Trophoblast cell (in vitro differentiated cells and primary cell): ENCODE measurements at regions not wholly inside any gene's neighbourhood (a gene's known extent, or its start where the extent isn't known, plus 50 kb on each side); places are given as distances from the start of the nearest gene placed in this dataset.

Source experiments
- DNase-seq, 2 donors: peaks; one replicate each; pipeline ENCODE4 v3.0.0-alpha.2; 2016
- H2AFZ ChIP-seq: 2 replicates; pipeline ENCODE4 v1.6.1; 2013; ENCODE audit warnings: low read length, moderate library complexity, mild to moderate bottlenecking; ENCODE audit not compliant: insufficient read depth, poor library complexity
- H2AK5ac ChIP-seq: 2 replicates; pipeline ENCODE4 v1.6.1; 2013; ENCODE audit warnings: mild to moderate bottlenecking, low read length
- H2BK120ac ChIP-seq: 2 replicates; pipeline ENCODE4 v1.6.1; 2013; ENCODE audit warnings: low read length, mild to moderate bottlenecking, moderate library complexity; ENCODE audit not compliant: insufficient read depth, poor library complexity
- H2BK12ac ChIP-seq: 2 replicates; pipeline ENCODE4 v1.6.1; 2013; ENCODE audit warnings: mild to moderate bottlenecking, low read length, moderate library complexity
- H2BK5ac ChIP-seq: 2 replicates; pipeline ENCODE4 v1.6.1; 2013; ENCODE audit warnings: low read length, low read depth, moderate library complexity, mild to moderate bottlenecking; ENCODE audit not compliant: poor library complexity
- H3K14ac ChIP-seq: 2 replicates; pipeline ENCODE4 v1.6.1; 2013; ENCODE audit warnings: mild to moderate bottlenecking, low read length
- H3K18ac ChIP-seq: 2 replicates; pipeline ENCODE4 v1.6.1; 2013; ENCODE audit warnings: mild to moderate bottlenecking, low read length
- H3K23ac ChIP-seq: 2 replicates; pipeline ENCODE4 v1.6.1; 2013; ENCODE audit warnings: low read length
- H3K27ac ChIP-seq: 2 replicates; pipeline ENCODE4 v1.5.1; 2013; ENCODE audit warnings: low read depth, mild to moderate bottlenecking, inconsistent platforms, low read length, moderate library complexity
- H3K27me3 ChIP-seq: 2 replicates; pipeline ENCODE4 v1.6.1; 2013; ENCODE audit warnings: inconsistent platforms, mild to moderate bottlenecking, low read length, moderate library complexity; ENCODE audit not compliant: insufficient read depth
- H3K36me3 ChIP-seq, 2 experiments: 1 replicate in 1 of 2; 2 replicates in 1 of 2; pipeline ENCODE4 v1.6.1; 2013; ENCODE audit warnings: low read length in 2 of 2, mild to moderate bottlenecking in 2 of 2, moderate library complexity in 1 of 2; ENCODE audit not compliant: insufficient read depth in 2 of 2, control insufficient read depth in 1 of 2
- H3K4ac ChIP-seq: 2 replicates; pipeline ENCODE4 v1.6.1; 2013; ENCODE audit warnings: low read depth, mild to moderate bottlenecking, low read length, moderate library complexity
- H3K4me1 ChIP-seq, 2 experiments: 1 replicate in 1 of 2; 2 replicates in 1 of 2; pipeline ENCODE4 v1.6.1; 2013; ENCODE audit warnings: low read length in 2 of 2, mild to moderate bottlenecking in 2 of 2, moderate library complexity in 1 of 2; ENCODE audit not compliant: insufficient read depth in 2 of 2, control insufficient read depth in 1 of 2
- H3K4me2 ChIP-seq: 2 replicates; pipeline ENCODE4 v1.6.1; 2013; ENCODE audit warnings: inconsistent platforms, mild to moderate bottlenecking, low read length, moderate library complexity
- H3K4me3 ChIP-seq: 2 replicates; pipeline ENCODE4 v1.5.1; 2013; ENCODE audit warnings: mild to moderate bottlenecking, low read depth, low read length, inconsistent platforms
- H3K79me1 ChIP-seq: one replicate; pipeline ENCODE4 v1.6.1; 2013; ENCODE audit warnings: low read length
- H3K79me2 ChIP-seq: 2 replicates; pipeline ENCODE4 v1.6.1; 2013; ENCODE audit warnings: low read length, mild to moderate bottlenecking; ENCODE audit not compliant: control insufficient read depth, insufficient read depth, poor library complexity
- H3K9ac ChIP-seq: 2 replicates; pipeline ENCODE4 v1.6.1; 2013; ENCODE audit warnings: mild to moderate bottlenecking, low read length
- H3K9me3 ChIP-seq: 2 replicates; pipeline ENCODE4 v1.6.1; 2013; ENCODE audit warnings: low read depth, mild to moderate bottlenecking, control low read depth, inconsistent platforms, low read length; ENCODE audit not compliant: insufficient read depth
- H4K12ac ChIP-seq: 2 replicates; pipeline ENCODE4 v1.6.1; 2013; ENCODE audit warnings: low read depth, mild to moderate bottlenecking, low read length, moderate library complexity
- H4K8ac ChIP-seq: 2 replicates; pipeline ENCODE4 v1.6.1; 2013; ENCODE audit warnings: low read depth, mild to moderate bottlenecking, low read length, moderate library complexity
- H4K91ac ChIP-seq: one replicate; pipeline ENCODE4 v1.6.1; 2013; ENCODE audit warnings: low read depth, mild to moderate bottlenecking, low read length, moderate library complexity
- WGBS: extraction: QIAGEN DNeasy Blood & Tissue Kit; methylation state at CpG from one replicate; pipeline ENCODE4 v1.1.7; 2013; ENCODE audit warnings: missing lambda C conversion rate; ENCODE audit not compliant: insufficient read length, insufficient coverage; ENCODE audit errors: extremely low coverage; 5-methylcytosine and 5-hydroxymethylcytosine counted together

GRCh38 chr12:104844123-104844522 is 114.0 kb downstream of the SLC41A2 start:
- no peak overlapping the region for H3K18ac ChIP-seq
- H2BK12ac ChIP-seq, result no peak overlapping the region
- H2BK120ac ChIP-seq, result no peak overlapping the region
- no peaks in the 10 kb centered on the region for H3K9me3 ChIP-seq
- no peaks in the 10 kb centered on the region for H3K4me1 ChIP-seq
- no peaks in the 10 kb centered on the region for H3K79me1 ChIP-seq
- no peak overlapping the region for H3K14ac ChIP-seq
- H3K4me3 ChIP-seq, result no peak overlapping the region
- no CpG with 5 or more reads among the region's 1 CpG for WGBS
- H2AFZ ChIP-seq, result no peak overlapping the region
- no peak overlapping the region for H4K91ac ChIP-seq
- no peak overlapping the region for H3K4me2 ChIP-seq
- H4K12ac ChIP-seq, result no peak overlapping the region
- H3K79me2 ChIP-seq, result no peaks in the 10 kb centered on the region
- H3K27ac ChIP-seq, result no peak overlapping the region
- H3K27me3 ChIP-seq, result no peaks in the 10 kb centered on the region
- H3K4ac ChIP-seq, result no peak overlapping the region
- no peak for DNase-seq
- no peak overlapping the region for H2AK5ac ChIP-seq
- H3K23ac ChIP-seq, result no peak overlapping the region
- H2BK5ac ChIP-seq, result no peak overlapping the region
- peaks cover 0 to 1% of the 10 kb centered on the region in 2 experiments for H3K36me3 ChIP-seq
- H3K9ac ChIP-seq, result no peak overlapping the region
- no peak overlapping the region for H4K8ac ChIP-seq

- Histone ChIP-seq H2BK120ac (no peak overlapping the region), H2AK5ac (no peak overlapping the region), H3K79me2 (no peaks in the 10 kb centered on the region), H3K9me3 (no peaks in the 10 kb centered on the region), H3K27ac (no peak overlapping the region), H3K36me3 (no peaks in the 10 kb centered on the region), H4K91ac (no peak overlapping the region), H3K14ac (no peak overlapping the region), H3K27me3 (no peaks in the 10 kb centered on the region), H3K23ac (no peak overlapping the region), H3K79me1 (no peaks in the 10 kb centered on the region), H2BK12ac (no peak overlapping the region), H3K4me2 (no peak overlapping the region), H4K8ac (no peak overlapping the region), H3K4me1 (no peaks in the 10 kb centered on the region), H3K4me3 (no peak overlapping the region), H3K9ac (no peak overlapping the region), H2BK5ac (no peak overlapping the region), H4K12ac (no peak overlapping the region), H3K18ac (no peak overlapping the region), H3K4ac (no peak overlapping the region), H2AFZ (no peak overlapping the region)
- no peak for DNase-seq
- WGBS, result no CpG with 5 or more reads among the region's 1 CpG
These were observed 117.8 kb downstream of the SLC41A2 start for GRCh38 chr12:104840262-104840661.

GRCh38 chr12:104835317-104835716 is 122.8 kb downstream of the SLC41A2 start:
- no peaks in the 10 kb centered on the region for H3K79me2 ChIP-seq
- no peak overlapping the region for H4K91ac ChIP-seq
- H2BK12ac ChIP-seq, result no peak overlapping the region
- H2BK5ac ChIP-seq, result no peak overlapping the region
- H3K9me3 ChIP-seq, result no peaks in the 10 kb centered on the region
- H3K14ac ChIP-seq, result no peak overlapping the region
- no peaks in the 10 kb centered on the region for H3K36me3 ChIP-seq
- no peaks in the 10 kb centered on the region for H3K27me3 ChIP-seq
- no peak overlapping the region for H3K27ac ChIP-seq
- H2AFZ ChIP-seq, result no peak overlapping the region
- no peak overlapping the region for H3K4ac ChIP-seq
- no peak overlapping the region for H2BK120ac ChIP-seq
- no peak overlapping the region for H3K9ac ChIP-seq
- WGBS, result no CpG with 5 or more reads among the region's 2 CpGs
- H3K4me3 ChIP-seq, result no peak overlapping the region
- no peak overlapping the region for H2AK5ac ChIP-seq
- no peak overlapping the region for H4K12ac ChIP-seq
- H3K4me2 ChIP-seq, result no peak overlapping the region
- DNase-seq, result no peak
- no peak overlapping the region for H3K18ac ChIP-seq
- H3K79me1 ChIP-seq, result no peaks in the 10 kb centered on the region
- H3K23ac ChIP-seq, result no peak overlapping the region
- H4K8ac ChIP-seq, result no peak overlapping the region
- no peaks in the 10 kb centered on the region for H3K4me1 ChIP-seq

GRCh38 chr12:104834607-104835006 is 123.5 kb downstream of the SLC41A2 start:
- no peak for DNase-seq
- H3K9ac ChIP-seq, result no peak overlapping the region
- H3K4ac ChIP-seq, result no peak overlapping the region
- no peak overlapping the region for H3K23ac ChIP-seq
- H2AFZ ChIP-seq, result no peak overlapping the region
- no peaks in the 10 kb centered on the region for H3K79me1 ChIP-seq
- no peaks in the 10 kb centered on the region for H3K9me3 ChIP-seq
- H3K18ac ChIP-seq, result no peak overlapping the region
- H3K27ac ChIP-seq, result no peak overlapping the region
- no peaks in the 10 kb centered on the region for H3K4me1 ChIP-seq
- no peak overlapping the region for H2BK120ac ChIP-seq
- H2BK5ac ChIP-seq, result no peak overlapping the region
- no peak overlapping the region for H4K8ac ChIP-seq
- no peak overlapping the region for H2BK12ac ChIP-seq
- no peak overlapping the region for H3K4me2 ChIP-seq
- no peak overlapping the region for H4K91ac ChIP-seq
- no peak overlapping the region for H3K4me3 ChIP-seq
- no peak overlapping the region for H4K12ac ChIP-seq
- no peaks in the 10 kb centered on the region for H3K27me3 ChIP-seq
- H3K14ac ChIP-seq, result no peak overlapping the region
- no peak overlapping the region for H2AK5ac ChIP-seq
- no peaks in the 10 kb centered on the region for H3K36me3 ChIP-seq
- no peaks in the 10 kb centered on the region for H3K79me2 ChIP-seq
